ENCODE measurements at regions not wholly inside any gene's neighbourhood (a gene's known extent, or its start where the extent isn't known, plus 50 kb on each side); places are given as distances from the start of the nearest gene placed in this dataset.

- no peak for TF ChIP-seq POLR2A (IDR thresholded peaks at IDR 0.05; ENCODE audit: low read depth, low read length)
- no peak for TF ChIP-seq POLR2AphosphoS5 (IDR thresholded peaks at IDR 0.05; ENCODE audit: low read depth, low read length)
- no peak for TF ChIP-seq POU2F2 (IDR thresholded peaks at IDR 0.05; ENCODE audit: low read depth, low read length)
- TF ChIP-seq TAF1 (IDR thresholded peaks at IDR 0.05; ENCODE audit: low read depth, low read length), result no peak
- no peak for TF ChIP-seq SPI1 (IDR thresholded peaks at IDR 0.05; ENCODE audit: low read depth, low read length)
Observed at GRCh38 chr5:39640552-39640951, 215.8 kb upstream of the DAB2 start.

Measured in GM12891 (cell line).